ENCODE measurements at regions not wholly inside any gene's neighbourhood (a gene's known extent, or its start where the extent isn't known, plus 50 kb on each side); places are given as distances from the start of the nearest gene placed in this dataset.
"Not testable (repeated sequence)": the region's sequence is repeated elsewhere in the genome, so short reads cannot be mapped to it uniquely, and the experiment has no call there.

GRCh38 chr3:102374863-102375634 lies 59.8 kb upstream of the ZPLD1 start:
- 93 to 100% methylated on average over 1 to 2 of the region's 2 CpGs for WGBS, 2 experiments (ENCODE audit: insufficient coverage in 1 of 2, insufficient read length in 1 of 2)
- TF ChIP-seq, protein P1, sequence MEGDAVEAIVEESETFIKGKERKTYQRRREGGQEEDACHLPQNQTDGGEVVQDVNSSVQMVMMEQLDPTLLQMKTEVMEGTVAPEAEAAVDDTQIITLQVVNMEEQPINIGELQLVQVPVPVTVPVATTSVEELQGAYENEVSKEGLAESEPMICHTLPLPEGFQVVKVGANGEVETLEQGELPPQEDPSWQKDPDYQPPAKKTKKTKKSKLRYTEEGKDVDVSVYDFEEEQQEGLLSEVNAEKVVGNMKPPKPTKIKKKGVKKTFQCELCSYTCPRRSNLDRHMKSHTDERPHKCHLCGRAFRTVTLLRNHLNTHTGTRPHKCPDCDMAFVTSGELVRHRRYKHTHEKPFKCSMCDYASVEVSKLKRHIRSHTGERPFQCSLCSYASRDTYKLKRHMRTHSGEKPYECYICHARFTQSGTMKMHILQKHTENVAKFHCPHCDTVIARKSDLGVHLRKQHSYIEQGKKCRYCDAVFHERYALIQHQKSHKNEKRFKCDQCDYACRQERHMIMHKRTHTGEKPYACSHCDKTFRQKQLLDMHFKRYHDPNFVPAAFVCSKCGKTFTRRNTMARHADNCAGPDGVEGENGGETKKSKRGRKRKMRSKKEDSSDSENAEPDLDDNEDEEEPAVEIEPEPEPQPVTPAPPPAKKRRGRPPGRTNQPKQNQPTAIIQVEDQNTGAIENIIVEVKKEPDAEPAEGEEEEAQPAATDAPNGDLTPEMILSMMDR (conservative IDR thresholded peaks at IDR 0.05): no peak
- H3K27ac Mint-ChIP-seq: no peak overlapping the region
- no peaks in the 10 kb centered on the region for H3K9me3 ChIP-seq (ENCODE audit: control insufficient read depth, low read length)
- H3K27me3 ChIP-seq (ENCODE audit: control insufficient read depth, insufficient read depth, low read length, poor library complexity, severe bottlenecking): no peaks in the 10 kb centered on the region
- no peak overlapping the region for H3K4me3 Mint-ChIP-seq
- no peak overlapping the region for H3K9ac ChIP-seq (ENCODE audit: extremely low read depth, low read length, poor library complexity, severe bottlenecking)
- H3K9me3 Mint-ChIP-seq: no peaks in the 10 kb centered on the region
- H3K36me3 Mint-ChIP-seq (ENCODE audit: low read depth): no peaks in the 10 kb centered on the region
- no peak overlapping the region for H3K4me3 ChIP-seq (ENCODE audit: low read length)
- H3K27me3 Mint-ChIP-seq (ENCODE audit: insufficient read depth): no peaks in the 10 kb centered on the region
- no peaks in the 10 kb centered on the region for H3K4me1 ChIP-seq (ENCODE audit: control insufficient read depth, insufficient read depth, low read length)
- H3K4me1 Mint-ChIP-seq: peaks cover 9% of the 10 kb centered on the region
- H3K36me3 ChIP-seq (ENCODE audit: control insufficient read depth, insufficient read depth, low read length): no peaks in the 10 kb centered on the region
- DNase-seq: no peak
- no peak overlapping the region for H3K27ac ChIP-seq (ENCODE audit: low read depth, low read length)

DNA sequence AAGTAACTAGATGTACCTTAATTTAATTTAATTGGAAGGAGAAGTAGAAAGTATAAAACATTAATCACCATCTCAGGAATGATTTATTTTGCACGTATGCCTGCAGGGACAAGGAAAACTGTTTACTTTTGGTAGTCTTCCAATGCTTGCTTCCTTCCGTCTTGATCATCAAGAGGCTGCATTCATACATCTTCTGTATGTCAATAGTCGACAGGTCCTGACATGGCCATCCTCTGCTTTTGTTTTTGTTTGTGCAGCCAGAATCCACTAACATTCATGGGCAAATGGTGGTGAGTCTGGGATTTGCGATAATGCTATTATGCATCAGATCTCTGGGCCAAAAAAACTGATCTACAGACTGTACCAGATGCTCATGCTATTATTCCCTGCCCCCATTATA lies 56.6 kb upstream of the ZPLD1 start:
- TF ChIP-seq, protein P1 (conservative IDR thresholded peaks at IDR 0.05): no peak

DNA sequence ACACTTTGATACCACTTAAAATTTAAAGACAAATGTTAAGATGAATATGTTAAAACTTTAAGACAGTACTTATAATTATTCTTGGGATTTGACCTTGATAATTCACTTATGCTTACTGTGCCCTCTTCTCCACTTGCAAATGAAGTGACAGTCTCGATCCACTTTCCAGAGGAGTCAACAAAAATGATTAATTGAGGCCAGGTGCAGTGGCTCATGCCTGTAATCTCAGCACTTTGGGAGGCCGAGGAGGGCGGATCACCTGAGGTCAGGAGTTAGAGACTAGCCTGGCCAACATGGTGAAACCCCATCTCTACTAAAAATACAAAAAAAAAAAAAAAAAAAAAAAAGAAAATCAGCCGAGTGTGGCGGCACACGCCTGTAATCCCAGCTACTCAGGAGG lies 52.6 kb upstream of the ZPLD1 start:
- H3K4me1 Mint-ChIP-seq: peaks cover 12% of the 10 kb centered on the region
- H3K27me3 Mint-ChIP-seq (ENCODE audit: insufficient read depth); H3K4me3 ChIP-seq (ENCODE audit: low read length); H3K9me3 Mint-ChIP-seq; H3K9ac ChIP-seq (ENCODE audit: extremely low read depth, low read length, poor library complexity, severe bottlenecking); H3K27ac Mint-ChIP-seq; H3K36me3 ChIP-seq (ENCODE audit: control insufficient read depth, insufficient read depth, low read length); H3K27me3 ChIP-seq (ENCODE audit: control insufficient read depth, insufficient read depth, low read length, poor library complexity, severe bottlenecking); H3K4me3 Mint-ChIP-seq; H3K27ac ChIP-seq (ENCODE audit: low read depth, low read length); H3K9me3 ChIP-seq (ENCODE audit: control insufficient read depth, low read length); DNase-seq; H3K36me3 Mint-ChIP-seq (ENCODE audit: low read depth); H3K4me1 ChIP-seq (ENCODE audit: control insufficient read depth, insufficient read depth, low read length): not testable (repeated sequence)
- 96% methylated on average over 6 of the region's 6 CpGs; no CpG with 5 or more reads in 1 of the 2 experiments for WGBS, 2 experiments (ENCODE audit: insufficient coverage in 1 of 2, insufficient read length in 1 of 2)

More for the DNA sequence above, 56.6 kb upstream of the ZPLD1 start:
- Histone ChIP-seq H3K4me1 (ENCODE audit: control insufficient read depth, insufficient read depth, low read length) (no peaks in the 10 kb centered on the region), H3K4me3 (ENCODE audit: low read length) (no peak overlapping the region), H3K27ac (ENCODE audit: low read depth, low read length) (no peak overlapping the region), H3K27me3 (ENCODE audit: control insufficient read depth, insufficient read depth, low read length, poor library complexity, severe bottlenecking) (no peaks in the 10 kb centered on the region), H3K36me3 (ENCODE audit: control insufficient read depth, insufficient read depth, low read length) (no peaks in the 10 kb centered on the region), H3K9ac (ENCODE audit: extremely low read depth, low read length, poor library complexity, severe bottlenecking) (no peak overlapping the region), H3K9me3 (ENCODE audit: control insufficient read depth, low read length) (no peaks in the 10 kb centered on the region)
- DNase-seq: no peak
- no peaks in the 10 kb centered on the region for H3K9me3 Mint-ChIP-seq
- 89 to 96% methylated on average over 3 to 4 of the region's 4 CpGs for WGBS, 2 experiments (ENCODE audit: insufficient coverage in 1 of 2, insufficient read length in 1 of 2)
- H3K36me3 Mint-ChIP-seq (ENCODE audit: low read depth): no peaks in the 10 kb centered on the region
- peaks cover 9% of the 10 kb centered on the region for H3K4me1 Mint-ChIP-seq
- H3K27ac Mint-ChIP-seq: no peak overlapping the region
- no peaks in the 10 kb centered on the region for H3K27me3 Mint-ChIP-seq (ENCODE audit: insufficient read depth)
- H3K4me3 Mint-ChIP-seq: no peak overlapping the region

All from endodermal cell (in vitro differentiated cells).